ENCODE measurements at regions not wholly inside any gene's neighbourhood (a gene's known extent, or its start where the extent isn't known, plus 50 kb on each side); places are given as distances from the start of the nearest gene placed in this dataset.

DNA sequence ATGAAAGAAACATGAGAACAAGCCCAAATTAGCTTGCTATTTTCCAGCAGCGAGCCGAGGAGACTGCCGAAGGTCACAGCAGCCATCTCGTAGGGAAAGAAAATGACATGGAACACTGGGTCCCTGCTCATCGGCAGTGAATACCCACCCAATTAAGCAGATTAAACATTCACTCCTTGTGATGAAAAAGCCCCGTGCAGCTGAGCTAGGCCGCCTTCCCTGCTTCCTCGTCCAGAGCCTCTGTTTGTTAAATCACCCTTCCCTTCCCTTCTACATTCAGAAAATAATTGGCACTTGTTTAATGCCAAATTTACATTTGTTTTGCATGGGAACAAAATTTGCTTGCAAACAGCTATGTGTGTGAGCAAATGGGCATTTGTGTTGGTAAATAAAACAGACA is 342.5 kb downstream of the RMST start:
- Histone ChIP-seq H3K4me3 (ENCODE audit: low read depth, low read length) (peak overlapping the region; percentile 1), H3K36me3 (ENCODE audit: control insufficient read depth, insufficient read depth, low read length) (no peaks in the 10 kb centered on the region), H3K27me3 (ENCODE audit: control insufficient read depth, insufficient read depth, low read length) (no peaks in the 10 kb centered on the region), H3K4me1 (ENCODE audit: control insufficient read depth, insufficient read depth, low read length) (peaks cover 6% of the 10 kb centered on the region), H3K9me3 (ENCODE audit: control insufficient read depth, insufficient read depth, low read length) (no peaks in the 10 kb centered on the region), H3K27ac (ENCODE audit: low read depth, low read length) (no peak overlapping the region)
- 22% methylated on average over 7 of the region's 8 CpGs for WGBS (ENCODE audit: insufficient coverage)
- DNase-seq (ENCODE audit: low read depth in 4 of 6, low spot score in 6 of 6): peak in 2 of 6 donors; percentile 75 to 85

DNA sequence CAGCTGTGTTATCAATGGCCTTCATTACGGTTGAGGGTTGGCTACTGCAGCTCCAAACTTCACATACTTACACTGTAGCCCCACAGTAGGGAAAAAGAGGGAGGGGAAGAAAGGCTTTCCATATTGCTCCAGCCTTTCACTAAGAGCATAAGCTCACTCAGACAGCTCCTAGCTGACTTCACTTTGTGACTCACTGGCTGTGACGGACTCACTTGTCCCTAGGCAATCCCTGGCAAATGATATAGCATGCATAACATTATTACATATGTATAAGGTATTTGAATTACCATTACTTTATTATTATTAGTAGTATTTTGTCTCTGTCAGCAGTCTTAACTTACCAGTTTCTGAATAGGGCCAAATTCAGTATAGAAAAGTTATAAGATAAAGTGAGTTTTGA is 350.7 kb downstream of the RMST start:
- no peak overlapping the region for H3K27ac ChIP-seq (ENCODE audit: low read depth, low read length)
- no peaks in the 10 kb centered on the region for H3K4me1 ChIP-seq (ENCODE audit: control insufficient read depth, insufficient read depth, low read length)
- H3K27me3 ChIP-seq (ENCODE audit: control insufficient read depth, insufficient read depth, low read length): no peaks in the 10 kb centered on the region
- WGBS (ENCODE audit: insufficient coverage): no CpG with 5 or more reads among the region's 2 CpGs
- H3K4me3 ChIP-seq (ENCODE audit: low read depth, low read length): no peak overlapping the region
- H3K36me3 ChIP-seq (ENCODE audit: control insufficient read depth, insufficient read depth, low read length): no peaks in the 10 kb centered on the region
- no peak for DNase-seq (ENCODE audit: low read depth in 4 of 6, low spot score in 6 of 6)
- no peaks in the 10 kb centered on the region for H3K9me3 ChIP-seq (ENCODE audit: control insufficient read depth, insufficient read depth, low read length)

DNA sequence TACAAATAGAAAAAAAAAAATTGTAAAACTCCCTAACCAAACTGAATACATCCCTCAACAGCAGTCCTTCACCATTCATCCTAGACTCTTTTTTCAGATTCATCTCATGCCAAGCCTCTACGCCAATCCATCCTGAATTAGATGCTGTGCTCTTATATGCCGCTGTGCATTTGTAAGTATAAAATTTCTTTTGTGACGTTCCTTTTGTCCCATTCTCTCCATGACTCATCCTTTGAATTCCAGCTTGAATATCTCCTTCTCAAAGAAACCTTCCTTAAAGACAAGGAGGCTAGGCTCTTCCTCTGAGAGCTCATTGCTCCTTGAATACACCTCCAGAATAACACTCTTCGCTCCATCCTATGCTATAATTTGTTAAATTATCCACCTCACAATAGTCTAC is 359.2 kb downstream of the RMST start:
- no CpG with 5 or more reads among the region's 4 CpGs for WGBS (ENCODE audit: insufficient coverage)
- Histone ChIP-seq H3K4me1 (ENCODE audit: control insufficient read depth, insufficient read depth, low read length) (no peaks in the 10 kb centered on the region), H3K9me3 (ENCODE audit: control insufficient read depth, insufficient read depth, low read length) (no peaks in the 10 kb centered on the region), H3K27ac (ENCODE audit: low read depth, low read length) (no peak overlapping the region), H3K27me3 (ENCODE audit: control insufficient read depth, insufficient read depth, low read length) (no peaks in the 10 kb centered on the region), H3K36me3 (ENCODE audit: control insufficient read depth, insufficient read depth, low read length) (no peaks in the 10 kb centered on the region), H3K4me3 (ENCODE audit: low read depth, low read length) (no peak overlapping the region)
- DNase-seq (ENCODE audit: low read depth in 4 of 6, low spot score in 6 of 6): no peak

GRCh38 chr12:97835541-97835940 is 372.9 kb downstream of the RMST start:
- no peaks in the 10 kb centered on the region for H3K4me1 ChIP-seq (ENCODE audit: control insufficient read depth, insufficient read depth, low read length)
- WGBS (ENCODE audit: insufficient coverage): 43% methylated on average over 1 of the region's 4 CpGs
- DNase-seq (ENCODE audit: low read depth in 4 of 6, low spot score in 6 of 6): no peak
- H3K27me3 ChIP-seq (ENCODE audit: control insufficient read depth, insufficient read depth, low read length): no peaks in the 10 kb centered on the region
- no peak overlapping the region for H3K4me3 ChIP-seq (ENCODE audit: low read depth, low read length)
- H3K36me3 ChIP-seq (ENCODE audit: control insufficient read depth, insufficient read depth, low read length): no peaks in the 10 kb centered on the region
- no peak overlapping the region for H3K27ac ChIP-seq (ENCODE audit: low read depth, low read length)
- H3K9me3 ChIP-seq (ENCODE audit: control insufficient read depth, insufficient read depth, low read length): no peaks in the 10 kb centered on the region

DNA sequence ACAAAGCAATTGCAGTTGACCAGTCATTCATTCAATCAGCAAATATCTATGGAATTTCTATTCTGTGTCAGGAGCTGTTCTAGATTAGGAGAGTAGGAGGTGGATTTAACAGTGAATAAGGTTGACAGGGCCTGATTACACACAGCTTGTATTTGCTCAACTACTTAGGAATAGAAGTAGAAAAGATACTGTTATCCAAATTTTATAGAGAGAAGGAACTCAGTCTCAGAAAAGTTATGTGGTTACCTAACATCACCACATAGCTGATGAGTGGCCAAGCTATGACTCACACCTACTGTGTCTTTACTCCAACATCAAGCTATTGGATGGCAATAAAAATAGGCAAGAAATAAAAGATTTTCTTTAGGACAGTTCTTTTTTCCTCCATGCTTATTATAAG is 374.8 kb downstream of the RMST start:
- Histone ChIP-seq H3K27ac (ENCODE audit: low read depth, low read length) (no peak overlapping the region), H3K36me3 (ENCODE audit: control insufficient read depth, insufficient read depth, low read length) (no peaks in the 10 kb centered on the region), H3K27me3 (ENCODE audit: control insufficient read depth, insufficient read depth, low read length) (no peaks in the 10 kb centered on the region), H3K4me3 (ENCODE audit: low read depth, low read length) (no peak overlapping the region), H3K4me1 (ENCODE audit: control insufficient read depth, insufficient read depth, low read length) (no peaks in the 10 kb centered on the region), H3K9me3 (ENCODE audit: control insufficient read depth, insufficient read depth, low read length) (no peaks in the 10 kb centered on the region)
- no peak for DNase-seq (ENCODE audit: low read depth in 4 of 6, low spot score in 6 of 6)

DNA sequence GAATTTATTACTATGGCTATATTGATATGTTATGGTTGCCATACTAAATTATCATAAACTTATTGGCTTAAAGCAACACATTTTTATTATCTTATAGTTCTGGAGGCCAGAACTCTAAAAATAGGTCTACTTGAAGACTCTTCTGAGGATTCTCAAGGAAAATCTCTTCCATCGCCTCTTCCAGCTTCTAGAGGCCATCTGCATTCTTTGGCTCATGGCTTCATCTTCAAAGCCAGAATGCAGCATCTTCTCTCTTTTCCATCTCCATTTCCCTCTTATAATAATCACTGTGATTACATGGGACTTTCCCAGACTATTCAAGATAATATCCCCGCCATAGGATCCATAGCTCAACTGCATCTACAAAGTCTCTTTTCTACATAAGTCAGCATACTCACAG is 385.4 kb downstream of the RMST start:
- DNase-seq (ENCODE audit: low read depth in 4 of 6, low spot score in 6 of 6): peak in 1 of 6 donors; percentile 47
- Histone ChIP-seq H3K4me1 (ENCODE audit: control insufficient read depth, insufficient read depth, low read length) (no peaks in the 10 kb centered on the region), H3K4me3 (ENCODE audit: low read depth, low read length) (no peak overlapping the region), H3K27ac (ENCODE audit: low read depth, low read length) (no peak overlapping the region), H3K9me3 (ENCODE audit: control insufficient read depth, insufficient read depth, low read length) (no peaks in the 10 kb centered on the region), H3K27me3 (ENCODE audit: control insufficient read depth, insufficient read depth, low read length) (no peaks in the 10 kb centered on the region), H3K36me3 (ENCODE audit: control insufficient read depth, insufficient read depth, low read length) (no peaks in the 10 kb centered on the region)
- 92% methylated on average over 1 of the region's 2 CpGs for WGBS (ENCODE audit: insufficient coverage)

GRCh38 chr12:97854477-97854876 is 391.9 kb downstream of the RMST start:
- H3K4me3 ChIP-seq (ENCODE audit: low read depth, low read length): no peak overlapping the region
- no peak for DNase-seq (ENCODE audit: low read depth in 4 of 6, low spot score in 6 of 6)
- no peaks in the 10 kb centered on the region for H3K9me3 ChIP-seq (ENCODE audit: control insufficient read depth, insufficient read depth, low read length)
- no CpG with 5 or more reads among the region's 1 CpG for WGBS (ENCODE audit: insufficient coverage)
- H3K27me3 ChIP-seq (ENCODE audit: control insufficient read depth, insufficient read depth, low read length): no peaks in the 10 kb centered on the region
- H3K27ac ChIP-seq (ENCODE audit: low read depth, low read length): no peak overlapping the region
- no peaks in the 10 kb centered on the region for H3K4me1 ChIP-seq (ENCODE audit: control insufficient read depth, insufficient read depth, low read length)
- no peaks in the 10 kb centered on the region for H3K36me3 ChIP-seq (ENCODE audit: control insufficient read depth, insufficient read depth, low read length)

- no peak overlapping the region for H3K27ac ChIP-seq (ENCODE audit: low read depth, low read length)
- no peak overlapping the region for H3K4me3 ChIP-seq (ENCODE audit: low read depth, low read length)
- H3K36me3 ChIP-seq (ENCODE audit: control insufficient read depth, insufficient read depth, low read length): no peaks in the 10 kb centered on the region
- H3K9me3 ChIP-seq (ENCODE audit: control insufficient read depth, insufficient read depth, low read length): no peaks in the 10 kb centered on the region
- WGBS (ENCODE audit: insufficient coverage): 89% methylated on average over 1 of the region's 2 CpGs
- H3K4me1 ChIP-seq (ENCODE audit: control insufficient read depth, insufficient read depth, low read length): no peaks in the 10 kb centered on the region
- H3K27me3 ChIP-seq (ENCODE audit: control insufficient read depth, insufficient read depth, low read length): no peaks in the 10 kb centered on the region
- DNase-seq (ENCODE audit: low read depth in 4 of 6, low spot score in 6 of 6): no peak
Observed at GRCh38 chr12:97862072-97862471, 399.5 kb downstream of the RMST start.

GRCh38 chr12:97875064-97875463 is 412.5 kb downstream of the RMST start:
- 100% methylated on average over 3 of the region's 6 CpGs for WGBS (ENCODE audit: insufficient coverage)
- Histone ChIP-seq H3K4me3 (ENCODE audit: low read depth, low read length) (no peak overlapping the region), H3K27me3 (ENCODE audit: control insufficient read depth, insufficient read depth, low read length) (no peaks in the 10 kb centered on the region), H3K4me1 (ENCODE audit: control insufficient read depth, insufficient read depth, low read length) (no peaks in the 10 kb centered on the region), H3K36me3 (ENCODE audit: control insufficient read depth, insufficient read depth, low read length) (no peaks in the 10 kb centered on the region), H3K27ac (ENCODE audit: low read depth, low read length) (no peak overlapping the region), H3K9me3 (ENCODE audit: control insufficient read depth, insufficient read depth, low read length) (no peaks in the 10 kb centered on the region)
- DNase-seq (ENCODE audit: low read depth in 4 of 6, low spot score in 6 of 6): no peak

DNA sequence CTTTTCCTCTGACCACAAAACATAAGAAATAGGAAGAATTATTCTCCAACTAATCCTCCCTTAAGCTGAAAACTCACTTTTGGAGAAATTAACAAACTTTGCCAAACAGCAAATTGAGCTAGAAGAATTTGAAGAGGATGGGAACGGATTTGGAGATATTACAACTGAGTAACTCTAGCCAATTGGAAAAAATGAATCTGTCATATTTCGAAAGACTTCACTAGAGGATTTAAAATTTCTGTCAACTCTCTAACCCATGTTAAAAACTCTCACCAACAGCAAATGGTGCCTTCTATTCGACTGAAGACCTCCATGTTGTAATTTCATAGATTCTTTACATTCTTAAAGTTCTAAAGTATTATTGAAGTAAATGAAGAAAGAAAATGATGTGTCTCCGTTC is 414.2 kb downstream of the RMST start:
- H3K27me3 ChIP-seq (ENCODE audit: control insufficient read depth, insufficient read depth, low read length): no peaks in the 10 kb centered on the region
- H3K4me3 ChIP-seq (ENCODE audit: low read depth, low read length): no peak overlapping the region
- no CpG with 5 or more reads among the region's 4 CpGs for WGBS (ENCODE audit: insufficient coverage)
- no peaks in the 10 kb centered on the region for H3K36me3 ChIP-seq (ENCODE audit: control insufficient read depth, insufficient read depth, low read length)
- DNase-seq (ENCODE audit: low read depth in 4 of 6, low spot score in 6 of 6): no peak
- no peaks in the 10 kb centered on the region for H3K9me3 ChIP-seq (ENCODE audit: control insufficient read depth, insufficient read depth, low read length)
- H3K27ac ChIP-seq (ENCODE audit: low read depth, low read length): no peak overlapping the region
- H3K4me1 ChIP-seq (ENCODE audit: control insufficient read depth, insufficient read depth, low read length): no peaks in the 10 kb centered on the region

DNA sequence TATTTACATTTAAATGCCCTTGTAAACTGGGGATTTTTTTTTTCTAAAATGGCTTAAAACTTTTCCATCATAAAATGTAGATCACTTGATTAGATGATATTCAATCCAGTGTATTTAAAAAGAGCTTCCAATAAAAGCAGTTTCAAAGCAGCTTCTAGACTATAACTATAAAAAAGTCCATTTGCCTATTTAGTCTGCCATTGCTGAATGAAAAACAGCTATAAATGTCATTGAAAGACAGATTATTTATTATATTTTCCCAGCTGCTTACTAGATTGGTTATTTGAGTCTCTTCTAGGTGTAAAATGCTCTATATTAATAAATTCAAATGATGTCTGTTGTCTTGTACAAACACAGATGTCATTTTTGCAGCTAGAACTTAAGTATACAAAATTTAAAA is 414.8 kb downstream of the RMST start:
- H3K27me3 ChIP-seq (ENCODE audit: control insufficient read depth, insufficient read depth, low read length): no peaks in the 10 kb centered on the region
- no peak overlapping the region for H3K4me3 ChIP-seq (ENCODE audit: low read depth, low read length)
- H3K27ac ChIP-seq (ENCODE audit: low read depth, low read length): no peak overlapping the region
- H3K9me3 ChIP-seq (ENCODE audit: control insufficient read depth, insufficient read depth, low read length): no peaks in the 10 kb centered on the region
- H3K4me1 ChIP-seq (ENCODE audit: control insufficient read depth, insufficient read depth, low read length): no peaks in the 10 kb centered on the region
- peak in 1 of 6 donors; percentile 3 for DNase-seq (ENCODE audit: low read depth in 4 of 6, low spot score in 6 of 6)
- H3K36me3 ChIP-seq (ENCODE audit: control insufficient read depth, insufficient read depth, low read length): no peaks in the 10 kb centered on the region
